ENCODE measurements at regions not wholly inside any gene's neighbourhood (a gene's known extent, or its start where the extent isn't known, plus 50 kb on each side); places are given as distances from the start of the nearest gene placed in this dataset.

DNA sequence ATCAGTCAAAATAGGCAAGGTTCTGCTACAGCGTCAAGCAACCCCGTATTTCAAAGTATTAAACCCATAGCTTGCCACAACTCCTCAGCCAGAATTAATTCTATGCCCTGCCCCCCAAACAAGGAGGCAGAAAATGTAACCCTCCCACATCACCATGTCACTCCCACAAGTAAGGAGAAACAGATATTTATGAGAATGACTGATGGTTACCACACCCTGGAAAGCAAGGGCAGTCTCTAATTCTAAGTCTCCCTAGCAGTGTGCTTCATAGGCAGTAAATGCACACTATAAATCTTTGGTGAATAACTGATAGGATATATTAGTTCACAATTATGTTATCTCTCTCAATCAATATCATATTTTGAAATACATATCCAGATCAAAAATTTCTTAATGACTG is 228.0 kb upstream of the SLC14A2 start:
- no peak for DNase-seq
- no peak for ATAC-seq (ENCODE audit: low read depth)
- TF ChIP-seq, protein P1, sequence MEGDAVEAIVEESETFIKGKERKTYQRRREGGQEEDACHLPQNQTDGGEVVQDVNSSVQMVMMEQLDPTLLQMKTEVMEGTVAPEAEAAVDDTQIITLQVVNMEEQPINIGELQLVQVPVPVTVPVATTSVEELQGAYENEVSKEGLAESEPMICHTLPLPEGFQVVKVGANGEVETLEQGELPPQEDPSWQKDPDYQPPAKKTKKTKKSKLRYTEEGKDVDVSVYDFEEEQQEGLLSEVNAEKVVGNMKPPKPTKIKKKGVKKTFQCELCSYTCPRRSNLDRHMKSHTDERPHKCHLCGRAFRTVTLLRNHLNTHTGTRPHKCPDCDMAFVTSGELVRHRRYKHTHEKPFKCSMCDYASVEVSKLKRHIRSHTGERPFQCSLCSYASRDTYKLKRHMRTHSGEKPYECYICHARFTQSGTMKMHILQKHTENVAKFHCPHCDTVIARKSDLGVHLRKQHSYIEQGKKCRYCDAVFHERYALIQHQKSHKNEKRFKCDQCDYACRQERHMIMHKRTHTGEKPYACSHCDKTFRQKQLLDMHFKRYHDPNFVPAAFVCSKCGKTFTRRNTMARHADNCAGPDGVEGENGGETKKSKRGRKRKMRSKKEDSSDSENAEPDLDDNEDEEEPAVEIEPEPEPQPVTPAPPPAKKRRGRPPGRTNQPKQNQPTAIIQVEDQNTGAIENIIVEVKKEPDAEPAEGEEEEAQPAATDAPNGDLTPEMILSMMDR (IDR thresholded peaks at IDR 0.05): no peak
- Mint-ChIP-seq H3K4me3 (no peak overlapping the region), H3K36me3 (ENCODE audit: low read depth) (no peaks in the 10 kb centered on the region), H3K9me3 (no peaks in the 10 kb centered on the region), H3K27ac (no peak overlapping the region), H3K4me1 (no peaks in the 10 kb centered on the region), H3K27me3 (peaks cover 14% of the 10 kb centered on the region)
- intact Hi-C loops (cut with micrococcal nuclease): no loop called here
- ChIA-PET CTCF (interaction anchor here (3.4 kb wide), 1 partner anchor 1817 kb away, joined by 15 read pairs; no protein-coding TSS in a partner anchor), POLR2A (no interaction called here)

DNA sequence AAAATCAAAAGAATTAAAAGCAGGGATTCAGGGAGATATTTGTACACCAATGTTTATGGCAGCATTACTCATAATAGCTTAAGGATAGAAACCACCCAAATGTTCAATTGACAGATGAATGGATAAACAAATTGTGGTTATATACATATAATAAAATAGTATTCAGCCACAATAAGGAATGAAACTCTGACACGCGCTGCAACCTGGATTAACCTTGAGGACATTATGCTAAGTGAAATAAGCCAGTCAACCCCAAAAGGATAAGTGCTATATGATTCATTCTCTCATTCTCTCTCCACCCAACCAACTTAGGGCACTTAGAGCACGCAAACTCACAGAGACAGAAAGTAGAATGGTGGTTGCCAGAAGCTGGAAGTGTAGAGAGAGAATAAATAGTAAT is 216.8 kb upstream of the SLC14A2 start:
- intact Hi-C loops (cut with micrococcal nuclease): no loop called here
- no peak for ATAC-seq (ENCODE audit: low read depth)
- POLR2A ChIA-PET: no interaction called here
- Mint-ChIP-seq H3K4me1 (no peaks in the 10 kb centered on the region), H3K9me3 (no peaks in the 10 kb centered on the region), H3K36me3 (ENCODE audit: low read depth) (no peaks in the 10 kb centered on the region), H3K4me3 (no peak overlapping the region), H3K27ac (no peak overlapping the region), H3K27me3 (peaks cover 20% of the 10 kb centered on the region)
- TF ChIP-seq, protein P1 (IDR thresholded peaks at IDR 0.05): no peak
- DNase-seq: no peak
- CTCF ChIA-PET: no interaction called here

DNA sequence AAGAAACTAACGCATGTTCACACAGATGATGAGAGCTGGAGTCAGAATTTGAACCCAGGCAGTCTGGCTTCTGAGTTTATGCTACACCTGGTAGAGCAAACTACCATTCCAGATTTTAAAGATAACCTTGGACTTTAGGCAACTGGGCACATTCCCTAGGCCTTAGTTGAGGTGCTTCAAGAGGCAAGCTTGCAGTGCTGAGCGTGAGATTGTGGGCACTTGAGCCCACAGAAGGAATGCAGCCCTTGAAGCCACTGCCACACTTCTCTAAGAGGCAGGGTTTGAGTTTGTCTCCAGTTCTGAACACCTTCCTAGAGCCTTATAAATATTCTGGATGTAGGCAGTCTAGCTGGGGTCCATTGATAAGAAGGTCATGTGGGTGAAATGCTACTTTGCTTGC is 216.1 kb upstream of the SLC14A2 start:
- no peaks in the 10 kb centered on the region for H3K36me3 Mint-ChIP-seq (ENCODE audit: low read depth)
- no peak overlapping the region for H3K27ac Mint-ChIP-seq
- peaks cover 20% of the 10 kb centered on the region for H3K27me3 Mint-ChIP-seq
- H3K4me3 Mint-ChIP-seq: no peak overlapping the region
- POLR2A ChIA-PET: no interaction called here
- CTCF ChIA-PET: no interaction called here
- TF ChIP-seq, protein P1 (IDR thresholded peaks at IDR 0.05): no peak
- DNase-seq (no peak), ATAC-seq (ENCODE audit: low read depth) (no peak)
- intact Hi-C loops (cut with micrococcal nuclease): no loop called here
- H3K4me1 Mint-ChIP-seq: no peaks in the 10 kb centered on the region
- no peaks in the 10 kb centered on the region for H3K9me3 Mint-ChIP-seq

DNA sequence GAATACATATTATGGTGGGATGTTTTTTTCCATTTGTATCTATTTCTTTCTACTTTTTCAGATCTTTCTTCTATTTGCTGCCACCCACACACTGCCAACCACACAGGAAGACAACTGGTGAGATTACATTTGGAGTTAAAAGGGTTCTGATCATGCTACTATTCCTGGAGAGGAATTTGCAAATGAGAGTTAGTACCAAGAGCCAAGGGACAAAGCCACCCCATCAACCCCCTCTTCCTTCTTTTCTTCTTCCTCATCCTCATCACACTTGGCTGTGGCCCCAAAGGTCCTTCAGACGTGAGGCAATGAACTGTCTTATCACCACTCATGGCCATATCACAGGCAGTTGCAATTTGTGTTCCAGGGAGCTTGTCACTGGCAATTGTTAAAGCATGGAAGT is 215.6 kb upstream of the SLC14A2 start:
- no peaks in the 10 kb centered on the region for H3K9me3 Mint-ChIP-seq
- no peaks in the 10 kb centered on the region for H3K36me3 Mint-ChIP-seq (ENCODE audit: low read depth)
- POLR2A ChIA-PET: no interaction called here
- intact Hi-C loops (cut with micrococcal nuclease): no loop called here
- TF ChIP-seq, protein P1 (IDR thresholded peaks at IDR 0.05): no peak
- DNase-seq (no peak), ATAC-seq (ENCODE audit: low read depth) (no peak)
- H3K27me3 Mint-ChIP-seq: peaks cover 20% of the 10 kb centered on the region
- CTCF ChIA-PET: no interaction called here
- H3K27ac Mint-ChIP-seq: no peak overlapping the region
- no peak overlapping the region for H3K4me3 Mint-ChIP-seq
- no peaks in the 10 kb centered on the region for H3K4me1 Mint-ChIP-seq

DNA sequence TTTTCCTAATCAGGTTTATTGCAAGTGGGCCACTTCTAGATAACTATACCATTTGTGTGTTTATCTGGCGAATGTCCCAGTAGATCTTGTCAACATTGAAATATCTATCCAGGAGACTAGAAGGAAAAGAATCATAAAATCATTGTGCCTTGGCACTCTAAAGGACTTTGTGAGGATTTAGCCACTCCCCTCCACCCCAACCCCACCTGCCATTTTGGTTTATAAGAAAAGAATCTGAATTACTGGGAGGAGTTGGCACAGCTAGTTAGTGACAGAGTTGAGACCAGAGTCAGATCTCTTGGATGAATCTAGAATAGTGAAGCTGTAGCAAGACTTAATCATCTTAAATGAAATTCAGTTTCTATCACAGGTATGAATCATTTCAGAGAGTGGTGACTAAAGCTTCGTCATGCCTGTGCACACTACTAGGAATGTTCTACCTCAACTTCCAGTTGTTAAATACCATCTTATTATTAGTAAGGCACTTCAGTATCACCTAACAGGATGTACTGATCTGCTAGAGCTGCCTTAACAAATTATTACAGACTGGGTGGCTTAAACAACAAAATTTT is 212.7 kb upstream of the SLC14A2 start:
- DNase-seq: no peak
- no peaks in the 10 kb centered on the region for H3K9me3 Mint-ChIP-seq
- H3K27me3 Mint-ChIP-seq: peaks cover 8% of the 10 kb centered on the region
- H3K4me1 Mint-ChIP-seq: no peaks in the 10 kb centered on the region
- TF ChIP-seq, protein P1 (IDR thresholded peaks at IDR 0.05): no peak
- no peak overlapping the region for H3K4me3 Mint-ChIP-seq
- no peak for ATAC-seq (ENCODE audit: low read depth)
- intact Hi-C loops (cut with micrococcal nuclease): no loop called here
- H3K27ac Mint-ChIP-seq: no peak overlapping the region
- POLR2A ChIA-PET: no interaction called here
- CTCF ChIA-PET: no interaction called here
- H3K36me3 Mint-ChIP-seq (ENCODE audit: low read depth): no peaks in the 10 kb centered on the region
